SU-DHL-6 (cell line): ENCODE measurements at regions not wholly inside any gene's neighbourhood (a gene's known extent, or its start where the extent isn't known, plus 50 kb on each side); places are given as distances from the start of the nearest gene placed in this dataset.

Experiments used
- CTCF ChIP-seq: fragments of 200-600 bp; sonication (generic); IDR thresholded peaks from one replicate; pipeline ENCODE4 v1.5.1; 2017; ENCODE audit warnings: antibody characterized with exemption, mild to moderate bottlenecking, low read length, moderate library complexity; ENCODE audit not compliant: insufficient read depth, poor library complexity, severe bottlenecking
- EZH2phosphoT487 ChIP-seq: fragments of 200-600 bp; sonication (generic), shearing (Covaris generic); conservative IDR thresholded peaks from 2 replicates; pipeline ENCODE4 v1.6.1; 2018; ENCODE audit warnings: mild to moderate bottlenecking, antibody characterized with exemption, low read length, moderate library complexity, mixed read lengths

- TF ChIP-seq CTCF: no peak
- no peak for TF ChIP-seq EZH2phosphoT487
These were observed 412.7 kb upstream of the FSHR start for GRCh38 chr2:49567021-49567420.
